ENCODE measurements at regions not wholly inside any gene's neighbourhood (a gene's known extent, or its start where the extent isn't known, plus 50 kb on each side); places are given as distances from the start of the nearest gene placed in this dataset.

- no peak for DNase-seq
- no peak overlapping the region for H3K27ac ChIP-seq
- TF ChIP-seq CTCF (IDR thresholded peaks at IDR 0.05): no peak
- H3K4me3 ChIP-seq: no peak overlapping the region
- H3K27me3 ChIP-seq: no peaks in the 10 kb centered on the region
- no peaks in the 10 kb centered on the region for H3K36me3 ChIP-seq
- H3K9me3 ChIP-seq: no peaks in the 10 kb centered on the region
- no peak overlapping the region for H3K9ac ChIP-seq (ENCODE audit: low read depth in 2 of 2, low read length in 2 of 2)
- intact Hi-C loops (cut with DNase I): no loop called here
- H3K4me1 ChIP-seq: no peaks in the 10 kb centered on the region
These were observed 78.8 kb upstream of the PIWIL1 start for GRCh38 chr12:130258863-130259262.

- Histone ChIP-seq H3K27ac (no peak overlapping the region), H3K4me1 (no peaks in the 10 kb centered on the region), H3K27me3 (no peaks in the 10 kb centered on the region), H3K9me3 (no peaks in the 10 kb centered on the region), H3K36me3 (no peaks in the 10 kb centered on the region), H3K9ac (ENCODE audit: low read depth in 2 of 2, low read length in 2 of 2) (no peak overlapping the region), H3K4me3 (no peak overlapping the region)
- intact Hi-C loops (cut with DNase I): no loop called here
- no peak for DNase-seq
- TF ChIP-seq CTCF (IDR thresholded peaks at IDR 0.05): no peak
These were observed 74.7 kb upstream of the PIWIL1 start for GRCh38 chr12:130263025-130263424.

- Histone ChIP-seq H3K27ac (no peak overlapping the region), H3K4me1 (no peaks in the 10 kb centered on the region), H3K4me3 (no peak overlapping the region), H3K9ac (ENCODE audit: low read depth in 2 of 2, low read length in 2 of 2) (no peak overlapping the region), H3K36me3 (no peaks in the 10 kb centered on the region), H3K9me3 (no peaks in the 10 kb centered on the region), H3K27me3 (no peaks in the 10 kb centered on the region)
- TF ChIP-seq CTCF (IDR thresholded peaks at IDR 0.05): no peak
- intact Hi-C loops (cut with DNase I): no loop called here
- DNase-seq: no peak
These were observed 73.7 kb upstream of the PIWIL1 start for GRCh38 chr12:130263996-130264395.

- Histone ChIP-seq H3K4me1 (no peaks in the 10 kb centered on the region), H3K27ac (no peak overlapping the region), H3K36me3 (no peaks in the 10 kb centered on the region), H3K4me3 (no peak overlapping the region), H3K9me3 (no peaks in the 10 kb centered on the region), H3K27me3 (no peaks in the 10 kb centered on the region), H3K9ac (ENCODE audit: low read depth in 2 of 2, low read length in 2 of 2) (no peak overlapping the region)
- no peak for DNase-seq
- TF ChIP-seq CTCF (IDR thresholded peaks at IDR 0.05): no peak
- intact Hi-C loops (cut with DNase I): no loop called here
These were observed 70.9 kb upstream of the PIWIL1 start for GRCh38 chr12:130266751-130267150.

GRCh38 chr12:130280231-130280630 is 57.5 kb upstream of the PIWIL1 start:
- TF ChIP-seq CTCF (IDR thresholded peaks at IDR 0.05): no peak
- DNase-seq: no peak
- H3K36me3 ChIP-seq: no peaks in the 10 kb centered on the region
- intact Hi-C loops (cut with DNase I): no loop called here
- H3K9me3 ChIP-seq: no peaks in the 10 kb centered on the region
- no peaks in the 10 kb centered on the region for H3K4me1 ChIP-seq
- H3K27ac ChIP-seq: no peak overlapping the region
- no peak overlapping the region for H3K4me3 ChIP-seq
- H3K9ac ChIP-seq (ENCODE audit: low read depth in 2 of 2, low read length in 2 of 2): no peak overlapping the region
- no peaks in the 10 kb centered on the region for H3K27me3 ChIP-seq

GRCh38 chr12:130280742-130281141 is 56.9 kb upstream of the PIWIL1 start:
- H3K4me1 ChIP-seq: no peaks in the 10 kb centered on the region
- H3K27ac ChIP-seq: no peak overlapping the region
- DNase-seq: no peak
- intact Hi-C loops (cut with DNase I): no loop called here
- TF ChIP-seq CTCF (IDR thresholded peaks at IDR 0.05): no peak
- no peak overlapping the region for H3K4me3 ChIP-seq
- H3K36me3 ChIP-seq: no peaks in the 10 kb centered on the region
- no peaks in the 10 kb centered on the region for H3K27me3 ChIP-seq
- no peaks in the 10 kb centered on the region for H3K9me3 ChIP-seq
- H3K9ac ChIP-seq (ENCODE audit: low read depth in 2 of 2, low read length in 2 of 2): no peak overlapping the region

All from colonic mucosa (tissue), 4 donors.